Fibroblast of lung (primary cell): ENCODE measurements at regions not wholly inside any gene's neighbourhood (a gene's known extent, or its start where the extent isn't known, plus 50 kb on each side); places are given as distances from the start of the nearest gene placed in this dataset.

Experiments used
- DNase-seq, 2 donors: peaks; one replicate each; pipeline versions ENCODE4 v3.0.0 to v3.0.0-alpha.2; 2010; ENCODE audit warnings: low read depth in 2 of 2
- H2AFZ ChIP-seq: 2 replicates; pipeline ENCODE4 v1.5.1; 2012; ENCODE audit warnings: low read length, control low read depth, inconsistent platforms
- H3K27ac ChIP-seq: 2 replicates; pipeline ENCODE4 v1.5.1; 2011; ENCODE audit warnings: low read length, control low read depth; ENCODE audit not compliant: insufficient read depth
- H3K27me3 ChIP-seq: 2 replicates; pipeline ENCODE4 v1.5.1; 2011; ENCODE audit warnings: mild to moderate bottlenecking, low read length; ENCODE audit not compliant: control insufficient read depth, insufficient read depth
- H3K36me3 ChIP-seq: 2 replicates; pipeline ENCODE4 v1.5.1; 2011; ENCODE audit warnings: low read length; ENCODE audit not compliant: control insufficient read depth, insufficient read depth
- H3K4me1 ChIP-seq: 2 replicates; pipeline ENCODE4 v1.5.1; 2011; ENCODE audit warnings: low read length; ENCODE audit not compliant: control insufficient read depth, insufficient read depth; ENCODE audit errors: extremely low read depth
- H3K4me2 ChIP-seq: 2 replicates; pipeline ENCODE4 v1.5.1; 2011; ENCODE audit warnings: low read length, control low read depth; ENCODE audit not compliant: insufficient read depth; ENCODE audit errors: extremely low read depth
- H3K4me3 ChIP-seq, 4 experiments: fragments of 200-600 bp in 1 of 4; sonication (generic) in 1 of 4; replicated peaks in 1 of 4; 2 replicates each; pipeline ENCODE4 v1.5.1; 2011 to 2016; ENCODE audit warnings: low read length in 4 of 4, low read depth in 3 of 4, mild to moderate bottlenecking in 3 of 4, control low read depth in 2 of 4, inconsistent platforms in 1 of 4, mixed read lengths in 1 of 4; ENCODE audit not compliant: insufficient read depth in 1 of 4; ENCODE audit errors: control extremely low read depth in 1 of 4
- H3K79me2 ChIP-seq: 2 replicates; pipeline ENCODE4 v1.5.1; 2012; ENCODE audit warnings: mild to moderate bottlenecking, low read length, inconsistent platforms; ENCODE audit not compliant: control insufficient read depth, insufficient read depth
- H3K9ac ChIP-seq: 2 replicates; pipeline ENCODE4 v1.5.1; 2011; ENCODE audit warnings: mild to moderate bottlenecking, low read length, control low read depth; ENCODE audit not compliant: insufficient read depth
- H3K9me3 ChIP-seq: 2 replicates; pipeline ENCODE4 v1.5.1; 2012; ENCODE audit warnings: low read depth, low read length; ENCODE audit not compliant: control insufficient read depth, insufficient read depth
- H4K20me1 ChIP-seq: 2 replicates; pipeline ENCODE4 v1.5.1; 2011; ENCODE audit warnings: low read length; ENCODE audit not compliant: control insufficient read depth, insufficient read depth; ENCODE audit errors: extremely low read depth
- EZH2 ChIP-seq: IDR thresholded peaks from 2 replicates; pipeline ENCODE4 v1.5.1; 2012; ENCODE audit warnings: low read length, control low read depth, mild to moderate bottlenecking; ENCODE audit errors: missing control alignments
- TF ChIP-seq, protein P1 (sequence below), 2 donors: IDR thresholded peaks in 1 of 2; conservative IDR thresholded peaks in 1 of 2; 1 replicate in 1 of 2; 2 replicates in 1 of 2; pipeline ENCODE4 v1.5.1; 2011 to 2012; ENCODE audit warnings: low read length in 2 of 2, control low read depth in 1 of 2, inconsistent platforms in 1 of 2, low read depth in 1 of 2, mild to moderate bottlenecking in 1 of 2

GRCh38 chr4:145381163-145381562 lies 100.5 kb upstream of the SMAD1 start:
- no peak for DNase-seq
- Histone ChIP-seq H3K79me2 (no peaks in the 10 kb centered on the region), H3K27me3 (no peaks in the 10 kb centered on the region), H2AFZ (no peak overlapping the region), H3K27ac (no peak overlapping the region), H3K4me2 (no peak overlapping the region), H4K20me1 (no peaks in the 10 kb centered on the region), H3K36me3 (no peaks in the 10 kb centered on the region), H3K4me1 (no peaks in the 10 kb centered on the region), H3K9me3 (no peaks in the 10 kb centered on the region), H3K4me3 (no peak overlapping the region), H3K9ac (no peak overlapping the region)
- TF ChIP-seq, protein P1, sequence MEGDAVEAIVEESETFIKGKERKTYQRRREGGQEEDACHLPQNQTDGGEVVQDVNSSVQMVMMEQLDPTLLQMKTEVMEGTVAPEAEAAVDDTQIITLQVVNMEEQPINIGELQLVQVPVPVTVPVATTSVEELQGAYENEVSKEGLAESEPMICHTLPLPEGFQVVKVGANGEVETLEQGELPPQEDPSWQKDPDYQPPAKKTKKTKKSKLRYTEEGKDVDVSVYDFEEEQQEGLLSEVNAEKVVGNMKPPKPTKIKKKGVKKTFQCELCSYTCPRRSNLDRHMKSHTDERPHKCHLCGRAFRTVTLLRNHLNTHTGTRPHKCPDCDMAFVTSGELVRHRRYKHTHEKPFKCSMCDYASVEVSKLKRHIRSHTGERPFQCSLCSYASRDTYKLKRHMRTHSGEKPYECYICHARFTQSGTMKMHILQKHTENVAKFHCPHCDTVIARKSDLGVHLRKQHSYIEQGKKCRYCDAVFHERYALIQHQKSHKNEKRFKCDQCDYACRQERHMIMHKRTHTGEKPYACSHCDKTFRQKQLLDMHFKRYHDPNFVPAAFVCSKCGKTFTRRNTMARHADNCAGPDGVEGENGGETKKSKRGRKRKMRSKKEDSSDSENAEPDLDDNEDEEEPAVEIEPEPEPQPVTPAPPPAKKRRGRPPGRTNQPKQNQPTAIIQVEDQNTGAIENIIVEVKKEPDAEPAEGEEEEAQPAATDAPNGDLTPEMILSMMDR (conservative IDR thresholded peaks at IDR 0.05 in 1 of 2, IDR thresholded peaks at IDR 0.05 in 1 of 2; ENCODE audit: low read depth in 1 of 2, low read length in 2 of 2), result no peak
- TF ChIP-seq EZH2, result no peak

DNA sequence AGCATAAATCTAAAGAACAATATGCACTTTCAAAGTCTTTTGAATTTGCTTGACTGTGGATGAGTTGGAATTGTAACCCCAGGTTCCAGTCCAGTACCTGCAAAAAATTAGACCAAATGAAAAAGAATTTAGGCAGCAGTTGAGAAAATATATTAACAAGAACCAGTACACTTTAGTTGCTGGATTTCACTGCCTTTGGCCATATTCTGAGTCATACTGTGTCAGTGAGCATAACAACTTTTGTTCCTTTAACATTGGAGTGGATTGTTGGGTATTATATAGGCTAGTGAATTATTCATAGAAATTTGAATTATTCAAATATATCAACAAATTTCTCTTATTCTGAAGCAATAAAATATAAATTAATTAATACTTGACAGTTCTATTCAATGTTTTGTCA lies 101.5 kb upstream of the SMAD1 start:
- H3K36me3 ChIP-seq, result no peaks in the 10 kb centered on the region

GRCh38 chr4:145375416-145375815 lies 106.2 kb upstream of the SMAD1 start:
- Histone ChIP-seq H3K9ac (no peak overlapping the region), H3K36me3 (no peaks in the 10 kb centered on the region), H3K79me2 (no peaks in the 10 kb centered on the region), H3K27ac (no peak overlapping the region), H3K9me3 (no peaks in the 10 kb centered on the region), H3K27me3 (no peaks in the 10 kb centered on the region), H3K4me3 (no peak overlapping the region), H2AFZ (no peak overlapping the region), H4K20me1 (no peaks in the 10 kb centered on the region), H3K4me1 (no peaks in the 10 kb centered on the region), H3K4me2 (no peak overlapping the region)
- DNase-seq, result no peak
- TF ChIP-seq, protein P1 (conservative IDR thresholded peaks at IDR 0.05 in 1 of 2, IDR thresholded peaks at IDR 0.05 in 1 of 2; ENCODE audit: low read depth in 1 of 2, low read length in 2 of 2), result no peak
- no peak for TF ChIP-seq EZH2

More for the DNA sequence above, 101.5 kb upstream of the SMAD1 start:
- H3K9ac ChIP-seq, result no peak overlapping the region
- H3K79me2 ChIP-seq, result no peaks in the 10 kb centered on the region
- no peaks in the 10 kb centered on the region for H3K4me1 ChIP-seq
- TF ChIP-seq, protein P1 (conservative IDR thresholded peaks at IDR 0.05 in 1 of 2, IDR thresholded peaks at IDR 0.05 in 1 of 2; ENCODE audit: low read depth in 1 of 2, low read length in 2 of 2), result no peak
- H4K20me1 ChIP-seq, result no peaks in the 10 kb centered on the region
- no peak overlapping the region for H2AFZ ChIP-seq
- no peaks in the 10 kb centered on the region for H3K27me3 ChIP-seq
- H3K27ac ChIP-seq, result no peak overlapping the region
- no peak for DNase-seq
- H3K4me3 ChIP-seq, result no peak overlapping the region
- H3K4me2 ChIP-seq, result no peak overlapping the region
- H3K9me3 ChIP-seq, result no peaks in the 10 kb centered on the region
